Right lung (tissue), 2 donors: ENCODE measurements at regions not wholly inside any gene's neighbourhood (a gene's known extent, or its start where the extent isn't known, plus 50 kb on each side); places are given as distances from the start of the nearest gene placed in this dataset.
"Not testable (repeated sequence)": the region's sequence is repeated elsewhere in the genome, so short reads cannot be mapped to it uniquely, and the experiment has no call there.

ENCODE experiments used
- DNase-seq, 2 donors: peaks; one replicate each; pipeline ENCODE4 v3.0.0-alpha.2; 2013

DNA sequence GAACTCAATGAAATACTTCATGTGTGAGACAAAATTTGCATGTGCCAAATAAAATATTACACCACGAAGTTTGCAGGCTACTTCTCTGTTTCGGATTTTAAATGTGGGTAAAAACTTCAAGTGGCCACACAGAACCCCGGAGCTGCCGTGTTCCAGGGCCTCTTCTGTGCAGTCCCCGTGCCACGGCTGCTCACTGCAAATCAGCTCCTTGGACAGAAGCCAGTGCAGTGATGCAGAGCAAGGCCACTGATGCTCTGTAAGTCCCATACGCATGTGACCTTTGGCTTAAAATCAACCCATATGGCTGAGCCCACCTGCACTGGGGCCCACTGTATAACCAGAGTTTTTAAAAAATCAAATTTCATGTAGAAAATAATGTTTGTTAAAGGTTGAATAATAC is 1309.4 kb downstream of the TBC1D22A start:
- DNase-seq: no peak

GRCh38 chr22:48071305-48071704 is 1308.9 kb downstream of the TBC1D22A start:
- DNase-seq: no peak

- DNase-seq: no peak
Measured at GRCh38 chr22:48070760-48071159, 1308.3 kb downstream of the TBC1D22A start.

GRCh38 chr22:48070083-48070482 is 1307.6 kb downstream of the TBC1D22A start:
- DNase-seq: no peak

DNA sequence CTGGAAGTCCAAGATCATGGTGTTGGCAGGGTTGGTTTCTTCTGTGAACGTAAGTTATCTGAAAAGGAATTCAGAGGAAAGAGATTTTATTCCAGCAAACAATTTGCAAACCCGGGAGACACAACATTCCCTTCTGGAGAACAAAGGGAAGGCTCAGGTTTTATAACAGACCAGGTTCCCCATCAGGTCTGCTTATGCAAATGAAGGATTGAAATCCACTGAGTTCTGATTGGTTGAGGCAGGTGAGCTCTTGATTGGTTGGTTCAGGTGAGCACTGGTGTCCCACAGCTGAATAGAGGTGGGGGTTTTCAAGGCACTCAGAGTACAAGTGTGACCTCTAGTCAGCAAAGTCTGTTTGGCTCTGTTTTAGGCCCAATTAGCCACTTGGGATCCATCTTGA is 1306.8 kb downstream of the TBC1D22A start:
- DNase-seq: no peak

DNA sequence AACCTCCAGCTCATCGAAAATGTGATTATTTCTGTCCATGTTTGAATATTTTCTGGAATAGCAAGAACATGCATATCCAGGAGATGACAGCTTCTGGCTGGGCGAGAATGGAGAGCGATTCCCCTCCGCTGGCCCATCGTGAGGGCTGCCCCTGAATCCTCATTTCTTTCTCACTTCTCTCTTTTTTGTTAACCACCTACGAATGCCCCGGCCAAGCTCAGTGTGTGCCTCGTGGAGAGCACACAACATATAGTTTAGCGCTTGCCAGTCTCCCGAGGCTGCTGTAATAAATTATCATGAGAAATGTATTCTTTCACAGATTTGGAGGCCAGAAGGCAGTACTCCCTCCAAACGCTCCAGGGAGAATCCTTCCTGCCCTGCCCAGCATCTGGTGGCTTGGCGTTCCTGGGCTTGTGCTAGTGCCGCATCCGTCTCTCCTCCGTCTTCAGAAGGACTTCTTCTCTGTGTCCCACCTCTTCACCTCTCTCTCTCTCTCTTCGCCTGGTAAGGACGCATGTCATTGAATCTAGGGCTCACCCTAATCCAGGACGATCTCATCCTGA is 1306.0 kb downstream of the TBC1D22A start:
- DNase-seq: no peak

- no peak for DNase-seq
Measured at GRCh38 chr22:48065892-48066291, 1303.4 kb downstream of the TBC1D22A start.

- DNase-seq: no peak
Measured at GRCh38 chr22:48061726-48062125, 1299.3 kb downstream of the TBC1D22A start.

- DNase-seq: no peak
Measured at GRCh38 chr22:48060266-48060665, 1297.8 kb downstream of the TBC1D22A start.

DNA sequence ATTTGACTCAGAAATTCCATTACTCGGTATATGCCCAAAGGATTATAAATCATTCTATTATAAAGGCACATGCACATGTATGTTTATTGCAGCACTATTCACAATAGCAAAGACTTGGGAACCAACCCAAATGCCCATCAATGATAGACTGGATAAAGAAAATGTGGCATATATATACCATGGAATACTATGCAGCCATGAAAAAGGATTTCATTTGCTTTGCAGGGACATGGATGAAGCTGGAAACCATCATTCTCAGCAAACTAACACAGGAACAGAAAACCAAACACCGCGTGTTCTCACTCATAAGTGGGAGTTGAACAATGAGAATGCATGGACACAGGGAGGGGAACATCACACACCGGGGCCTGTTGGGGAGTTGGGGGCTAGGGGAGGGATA is 1297.1 kb downstream of the TBC1D22A start:
- DNase-seq: not testable (repeated sequence)

DNA sequence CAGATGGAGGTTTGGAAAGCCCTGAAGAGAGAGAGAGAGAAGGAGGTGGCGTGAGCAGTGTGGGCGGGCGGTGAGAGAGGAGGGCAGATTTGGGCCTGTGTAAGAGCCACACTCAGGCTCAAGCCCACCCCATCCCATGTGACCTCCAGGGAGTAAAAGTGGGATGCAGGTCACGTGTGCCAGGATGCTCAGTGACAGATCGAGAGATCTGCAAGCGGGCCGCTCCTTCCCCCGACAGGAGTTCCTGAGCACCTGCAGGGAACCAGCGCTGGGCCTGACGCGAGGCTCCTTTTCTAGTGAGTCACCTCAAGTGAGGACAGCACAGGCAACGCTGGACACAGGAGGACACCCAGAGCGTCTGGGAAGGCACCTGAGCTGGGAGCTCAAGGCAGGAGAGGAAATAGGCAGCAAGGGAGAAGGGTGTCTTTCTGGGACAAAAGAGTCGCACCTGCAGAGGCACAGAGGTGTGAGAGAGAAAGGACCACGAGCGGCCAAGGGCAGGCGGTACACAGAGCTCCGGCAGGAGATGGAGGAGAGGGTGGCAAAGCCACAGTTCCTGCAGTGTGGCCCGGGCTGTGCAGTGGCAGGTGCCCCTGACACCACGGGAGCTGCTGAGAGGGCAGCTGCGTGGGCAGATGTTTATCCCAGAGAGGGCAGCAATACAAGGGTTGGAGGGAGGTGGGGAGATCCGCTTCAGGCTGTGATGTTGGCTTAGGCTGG is 1294.8 kb downstream of the TBC1D22A start:
- DNase-seq: no peak

GRCh38 chr22:48055827-48056226 is 1293.4 kb downstream of the TBC1D22A start:
- DNase-seq: no peak

GRCh38 chr22:48055185-48055584 is 1292.7 kb downstream of the TBC1D22A start:
- DNase-seq: no peak

DNA sequence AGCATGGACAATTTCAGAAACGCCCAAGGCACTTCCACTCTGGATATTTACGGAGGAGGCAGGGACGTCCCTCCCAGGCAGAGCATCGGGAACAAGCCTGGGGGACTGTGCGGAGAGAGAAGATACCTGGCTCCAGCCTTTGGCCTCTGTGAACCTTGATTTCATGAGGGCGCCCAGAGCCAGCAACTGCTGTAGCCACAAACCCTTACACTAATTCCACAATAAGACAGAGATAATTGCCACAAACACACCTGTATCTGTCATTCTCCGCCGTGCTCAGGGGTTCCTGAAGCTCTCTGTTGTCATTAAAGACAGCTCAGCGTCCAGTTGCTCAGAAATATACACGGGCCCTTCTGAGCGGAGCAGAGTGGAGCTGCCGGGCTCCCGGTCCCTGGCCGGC is 1292.1 kb downstream of the TBC1D22A start:
- no peak for DNase-seq

- no peak for DNase-seq
Measured at GRCh38 chr22:48053973-48054372, 1291.5 kb downstream of the TBC1D22A start.

- no peak for DNase-seq
Measured at GRCh38 chr22:48053486-48053885, 1291.0 kb downstream of the TBC1D22A start.

DNA sequence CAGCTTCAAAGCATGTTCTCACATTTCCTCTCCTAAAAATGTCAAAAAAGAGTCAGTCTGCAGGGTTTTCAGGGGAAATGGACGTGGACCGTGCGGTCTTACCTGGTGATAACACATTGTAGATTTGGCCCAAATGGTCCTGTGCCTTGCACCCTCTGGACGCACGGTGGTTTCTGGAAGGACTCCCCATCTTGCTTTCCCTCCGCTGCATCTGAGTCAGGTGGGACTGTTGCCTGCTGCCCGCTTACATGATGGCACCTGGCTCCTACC is 1290.1 kb downstream of the TBC1D22A start:
- no peak for DNase-seq

DNA sequence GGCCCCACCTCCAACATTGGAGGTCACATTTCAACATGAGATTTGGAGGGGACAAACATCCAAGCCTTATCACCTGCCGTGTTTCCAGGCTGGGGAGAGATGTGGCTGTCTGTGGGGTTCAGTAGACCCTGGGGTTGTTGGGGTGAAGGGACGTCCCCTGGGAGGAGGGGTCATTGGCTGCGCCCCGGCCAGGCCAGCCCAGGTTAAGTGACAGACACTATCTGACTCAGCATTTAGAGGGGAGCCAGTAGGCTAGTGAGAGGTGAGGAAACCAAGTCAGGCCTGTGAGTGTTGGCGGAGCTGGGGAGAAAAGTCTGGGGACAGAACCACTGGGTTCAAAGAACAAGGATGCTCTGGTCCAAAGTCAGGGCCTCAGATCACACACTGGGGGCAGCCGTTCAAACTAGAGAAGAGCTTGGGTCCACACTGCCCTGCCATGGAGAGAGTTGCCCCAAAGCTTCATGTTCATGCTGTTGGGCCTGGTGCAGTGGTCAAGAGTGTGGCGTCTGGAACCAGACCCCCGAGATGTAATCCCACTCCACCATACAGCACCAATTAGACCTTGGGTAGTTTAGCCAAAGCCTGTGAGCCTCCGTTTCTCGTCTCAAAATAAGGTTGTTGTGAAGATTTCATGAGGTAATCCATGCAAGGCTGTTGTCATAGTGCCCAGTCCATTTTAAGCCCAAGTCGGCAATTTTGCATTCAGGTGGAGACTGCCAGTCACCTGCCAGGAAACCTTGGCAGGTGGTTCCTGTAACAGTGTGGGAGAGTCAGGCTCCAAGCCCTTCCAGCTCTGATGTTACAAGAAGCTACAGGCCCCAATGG is 1289.6 kb downstream of the TBC1D22A start:
- DNase-seq: no peak

DNA sequence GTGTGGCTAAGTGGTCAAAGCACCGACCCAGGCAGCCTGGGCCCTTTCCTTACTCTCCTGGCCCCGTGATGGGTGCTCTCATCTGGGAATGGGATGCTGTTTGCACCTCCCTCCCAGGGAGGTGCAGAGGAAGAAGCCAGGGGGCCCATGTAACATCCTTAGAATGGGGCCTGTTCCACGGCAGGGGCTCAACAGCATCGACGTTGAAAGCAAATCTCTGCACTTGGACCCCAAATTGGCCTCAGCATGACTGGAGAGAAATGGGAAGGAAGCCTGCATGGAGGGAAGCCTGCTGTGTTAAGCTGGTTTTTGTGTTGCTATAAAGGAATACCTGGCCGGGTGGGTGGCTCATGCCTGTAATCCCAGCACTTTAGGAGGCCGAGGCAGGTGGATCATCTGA is 1288.4 kb downstream of the TBC1D22A start:
- no peak for DNase-seq

DNA sequence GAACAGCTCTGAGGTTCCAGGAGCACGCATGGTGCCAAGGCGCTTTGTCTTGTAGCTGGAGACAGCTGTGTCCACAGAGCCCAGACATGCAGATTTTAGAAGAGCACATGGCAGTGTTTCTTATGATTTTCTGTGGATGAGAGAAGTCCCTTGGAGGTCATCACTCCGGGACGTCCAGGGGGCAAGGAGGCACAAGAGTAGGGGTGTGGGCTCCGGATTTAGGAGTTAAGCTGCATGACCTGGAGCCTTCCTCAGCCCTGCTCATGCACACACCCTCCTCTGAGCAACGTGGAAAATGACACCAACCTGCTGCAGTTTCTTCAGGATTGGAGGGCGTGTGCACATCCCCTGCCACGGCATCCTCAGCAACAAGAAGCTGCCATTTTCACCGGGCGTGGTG is 1286.7 kb downstream of the TBC1D22A start:
- no peak for DNase-seq

GRCh38 chr22:48047722-48048500 is 1285.5 kb downstream of the TBC1D22A start:
- DNase-seq: no peak

DNA sequence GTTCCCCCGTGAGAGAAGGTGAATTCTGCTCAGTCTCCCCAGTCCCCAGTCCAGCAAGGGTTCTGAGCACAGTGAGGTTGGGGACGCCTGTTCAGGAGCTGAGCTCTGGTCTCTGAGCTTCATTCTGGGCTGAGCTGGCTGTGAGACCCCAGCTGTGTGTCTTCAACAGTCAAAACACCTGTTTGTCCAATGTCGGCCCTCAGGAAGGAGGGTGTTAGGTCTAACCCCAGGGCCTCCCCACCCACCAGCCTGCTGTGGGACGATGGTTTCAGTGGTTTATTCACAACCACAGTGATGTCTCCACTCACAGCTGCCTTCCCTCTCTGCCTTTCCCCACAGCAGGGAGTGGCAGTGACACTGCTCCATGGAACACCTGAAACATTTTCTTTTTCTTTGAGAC is 1282.9 kb downstream of the TBC1D22A start:
- DNase-seq: no peak
